ENCODE measurements at regions not wholly inside any gene's neighbourhood (a gene's known extent, or its start where the extent isn't known, plus 50 kb on each side); places are given as distances from the start of the nearest gene placed in this dataset.

DNA sequence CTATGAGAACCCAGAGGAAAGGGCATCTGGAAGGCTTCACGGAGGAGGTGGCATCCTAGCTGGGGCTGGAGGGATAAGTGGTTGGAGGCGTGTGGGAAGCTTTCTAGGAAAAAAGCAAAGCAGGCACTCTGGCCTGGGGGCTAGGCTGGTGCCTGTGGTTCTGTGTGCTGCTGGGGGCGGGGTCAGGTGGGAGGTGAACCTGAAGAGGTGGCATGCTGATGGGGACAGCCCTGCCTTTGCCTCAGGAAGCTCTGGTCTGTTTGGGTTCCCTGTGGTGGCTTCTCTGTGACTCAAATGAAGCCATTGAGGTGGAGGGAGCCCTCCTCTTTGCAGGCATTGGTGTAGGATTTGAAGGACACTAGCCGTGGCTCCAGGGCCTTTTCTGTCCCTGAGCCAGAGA is 221.6 kb upstream of the POU3F1 start:
- TF ChIP-seq, protein P1, sequence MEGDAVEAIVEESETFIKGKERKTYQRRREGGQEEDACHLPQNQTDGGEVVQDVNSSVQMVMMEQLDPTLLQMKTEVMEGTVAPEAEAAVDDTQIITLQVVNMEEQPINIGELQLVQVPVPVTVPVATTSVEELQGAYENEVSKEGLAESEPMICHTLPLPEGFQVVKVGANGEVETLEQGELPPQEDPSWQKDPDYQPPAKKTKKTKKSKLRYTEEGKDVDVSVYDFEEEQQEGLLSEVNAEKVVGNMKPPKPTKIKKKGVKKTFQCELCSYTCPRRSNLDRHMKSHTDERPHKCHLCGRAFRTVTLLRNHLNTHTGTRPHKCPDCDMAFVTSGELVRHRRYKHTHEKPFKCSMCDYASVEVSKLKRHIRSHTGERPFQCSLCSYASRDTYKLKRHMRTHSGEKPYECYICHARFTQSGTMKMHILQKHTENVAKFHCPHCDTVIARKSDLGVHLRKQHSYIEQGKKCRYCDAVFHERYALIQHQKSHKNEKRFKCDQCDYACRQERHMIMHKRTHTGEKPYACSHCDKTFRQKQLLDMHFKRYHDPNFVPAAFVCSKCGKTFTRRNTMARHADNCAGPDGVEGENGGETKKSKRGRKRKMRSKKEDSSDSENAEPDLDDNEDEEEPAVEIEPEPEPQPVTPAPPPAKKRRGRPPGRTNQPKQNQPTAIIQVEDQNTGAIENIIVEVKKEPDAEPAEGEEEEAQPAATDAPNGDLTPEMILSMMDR (IDR thresholded peaks at IDR 0.05): no peak
- TF ChIP-seq POLR2A (IDR thresholded peaks at IDR 0.05): no peak
- TF ChIP-seq POLR2AphosphoS5 (IDR thresholded peaks at IDR 0.05): no peak

Data from breast epithelium (tissue), 3 donors.